ENCODE measurements at regions not wholly inside any gene's neighbourhood (a gene's known extent, or its start where the extent isn't known, plus 50 kb on each side); places are given as distances from the start of the nearest gene placed in this dataset.

DNA sequence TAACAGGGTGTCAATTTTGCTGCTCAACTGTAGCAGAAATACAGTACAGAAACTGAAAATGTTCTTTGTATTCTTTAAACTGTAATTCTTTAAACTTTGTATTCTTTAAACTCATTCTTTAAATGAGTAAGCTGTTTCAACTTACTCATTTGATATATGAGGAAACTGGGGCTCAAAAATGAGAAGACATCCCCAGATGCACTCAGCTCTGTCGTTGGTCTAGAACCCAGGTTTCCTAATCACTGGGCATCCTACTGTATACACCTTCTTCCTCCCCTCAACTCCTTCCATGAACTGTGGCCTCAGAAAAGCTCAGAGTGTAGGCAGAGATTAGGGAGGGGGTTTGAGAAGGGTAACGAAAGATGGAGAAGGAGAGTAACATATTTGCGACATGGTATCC lies 136.5 kb upstream of the MAST4 start:
- TF ChIP-seq, protein P1, sequence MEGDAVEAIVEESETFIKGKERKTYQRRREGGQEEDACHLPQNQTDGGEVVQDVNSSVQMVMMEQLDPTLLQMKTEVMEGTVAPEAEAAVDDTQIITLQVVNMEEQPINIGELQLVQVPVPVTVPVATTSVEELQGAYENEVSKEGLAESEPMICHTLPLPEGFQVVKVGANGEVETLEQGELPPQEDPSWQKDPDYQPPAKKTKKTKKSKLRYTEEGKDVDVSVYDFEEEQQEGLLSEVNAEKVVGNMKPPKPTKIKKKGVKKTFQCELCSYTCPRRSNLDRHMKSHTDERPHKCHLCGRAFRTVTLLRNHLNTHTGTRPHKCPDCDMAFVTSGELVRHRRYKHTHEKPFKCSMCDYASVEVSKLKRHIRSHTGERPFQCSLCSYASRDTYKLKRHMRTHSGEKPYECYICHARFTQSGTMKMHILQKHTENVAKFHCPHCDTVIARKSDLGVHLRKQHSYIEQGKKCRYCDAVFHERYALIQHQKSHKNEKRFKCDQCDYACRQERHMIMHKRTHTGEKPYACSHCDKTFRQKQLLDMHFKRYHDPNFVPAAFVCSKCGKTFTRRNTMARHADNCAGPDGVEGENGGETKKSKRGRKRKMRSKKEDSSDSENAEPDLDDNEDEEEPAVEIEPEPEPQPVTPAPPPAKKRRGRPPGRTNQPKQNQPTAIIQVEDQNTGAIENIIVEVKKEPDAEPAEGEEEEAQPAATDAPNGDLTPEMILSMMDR (IDR thresholded peaks at IDR 0.05) = no peak
- no peak for TF ChIP-seq POLR2A (IDR thresholded peaks at IDR 0.05)
